PC-9 (cell line): ENCODE measurements at regions not wholly inside any gene's neighbourhood (a gene's known extent, or its start where the extent isn't known, plus 50 kb on each side); places are given as distances from the start of the nearest gene placed in this dataset.
"Not testable (repeated sequence)": the region's sequence is repeated elsewhere in the genome, so short reads cannot be mapped to it uniquely, and the experiment has no call there.

Experiments
- BruUV-seq: library from RNA; stranded (reverse); fragments of 400-500 nt; replicated peaks from 2 replicates; lab custom pipeline; 2021; lab: Mats Ljungman, UMichigan
- CTCF ChIA-PET: fragments of 300-600 bp; sonication (Branson Sonifier 250); formaldehyde crosslinking; loops from one replicate; lab custom pipeline; 2022; ENCODE audit warnings: antibody characterized with exemption; lab: Charles Lee
- POLR2A ChIA-PET: fragments of 300-600 bp; sonication (Branson Sonifier 250); formaldehyde crosslinking; loops from one replicate; lab custom pipeline; 2022; ENCODE audit warnings: antibody characterized with exemption; ENCODE audit not compliant: unreplicated experiment; lab: Charles Lee
- DNase-seq, 2 experiments: peaks; one replicate each; pipeline versions ENCODE4 v3.0.0 to v3.0.0-alpha.2; 2015 to 2022; ENCODE audit warnings: mixed read lengths in 1 of 2
- H2AFZ ChIP-seq: fragments of 200-600 bp; sonication (generic); 2 replicates; pipeline ENCODE4 v1.8.1; 2017; ENCODE audit warnings: antibody characterized with exemption
- H3F3A ChIP-seq: fragments of 200-600 bp; sonication (generic); 2 replicates; pipeline ENCODE4 v1.8.1; 2017; ENCODE audit warnings: antibody characterized with exemption, mild to moderate bottlenecking, low read depth; ENCODE audit not compliant: insufficient read depth
- H3K27ac ChIP-seq: fragments of 200-600 bp; sonication (generic); 2 replicates; pipeline ENCODE4 v1.6.1; 2016; ENCODE audit warnings: mixed run types
- H3K27me3 ChIP-seq: fragments of 200-600 bp; sonication (generic); 2 replicates; pipeline ENCODE4 v1.6.1; 2016; ENCODE audit warnings: low read depth, mixed run types; ENCODE audit not compliant: insufficient read depth
- H3K36me3 ChIP-seq: fragments of 200-600 bp; sonication (generic); 2 replicates; pipeline ENCODE4 v1.6.1; 2016; ENCODE audit warnings: low read depth, mixed run types
- H3K4me1 ChIP-seq: fragments of 200-600 bp; sonication (generic); replicated peaks from 2 replicates; pipeline ENCODE4 v1.6.1; 2016; ENCODE audit warnings: mixed run types; ENCODE audit not compliant: insufficient read depth
- H3K4me2 ChIP-seq: fragments of 200-600 bp; sonication (generic); 2 replicates; pipeline ENCODE4 v1.6.1; 2017; ENCODE audit warnings: mixed run types
- H3K4me3 ChIP-seq: fragments of 200-600 bp; sonication (generic); 2 replicates; pipeline ENCODE4 v1.6.1; 2016; ENCODE audit warnings: mixed run types
- H3K79me2 ChIP-seq: fragments of 200-600 bp; sonication (generic); 2 replicates; pipeline ENCODE4 v1.6.1; 2017; ENCODE audit warnings: low read depth, mixed run types
- H3K9me2 ChIP-seq: fragments of 200-600 bp; sonication (generic); 2 replicates; pipeline ENCODE4 v1.8.1; 2017; ENCODE audit warnings: mild to moderate bottlenecking; ENCODE audit not compliant: insufficient read depth
- H3K9me3 ChIP-seq: fragments of 200-600 bp; sonication (generic); 2 replicates; pipeline ENCODE4 v1.8.1; 2016; ENCODE audit warnings: low read depth; ENCODE audit not compliant: insufficient read depth
- H4K20me1 ChIP-seq: fragments of 200-600 bp; sonication (generic); 2 replicates; pipeline ENCODE4 v1.8.1; 2017; ENCODE audit not compliant: insufficient read depth
- CTCF ChIP-seq: fragments of 200-600 bp; sonication (generic); conservative IDR thresholded peaks from 2 replicates; pipeline ENCODE4 v1.6.1; 2017; ENCODE audit warnings: mixed run types, antibody characterized with exemption, mild to moderate bottlenecking, moderate library complexity
- EZH2 ChIP-seq: fragments of 200-600 bp; sonication (generic); IDR thresholded peaks from 2 replicates; pipeline ENCODE4 v1.8.0; 2017; ENCODE audit warnings: antibody characterized with exemption, low read depth
- intact Hi-C: fragments of 100-400 bp; cut with micrococcal nuclease; formaldehyde crosslinking; loops from one replicate; pipeline ENCODE4 v1.10.0; 2022; ENCODE audit not compliant: unreplicated experiment

GRCh38 chr3:26236531-26236930, 386.0 kb upstream of the LRRC3B start:
- Histone ChIP-seq H3K4me3 (no peak overlapping the region), H3K27me3 (no peaks in the 10 kb centered on the region), H4K20me1 (no peaks in the 10 kb centered on the region), H3F3A (no peaks in the 10 kb centered on the region), H3K27ac (no peak overlapping the region), H3K9me2 (no peaks in the 10 kb centered on the region), H3K9me3 (no peaks in the 10 kb centered on the region), H3K4me1 (no peaks in the 10 kb centered on the region), H3K79me2 (no peaks in the 10 kb centered on the region), H2AFZ (no peak overlapping the region), H3K4me2 (no peak overlapping the region), H3K36me3 (no peaks in the 10 kb centered on the region)
- ChIA-PET POLR2A (no interaction called here), CTCF (no interaction called here)
- TF ChIP-seq CTCF (no peak), EZH2 (no peak)
- no TSS peak for BruUV-seq
- intact Hi-C loops, result no loop called here
- DNase-seq, result no peak

GRCh38 chr3:26237036-26237682, 385.4 kb upstream of the LRRC3B start:
- no peaks in the 10 kb centered on the region for H3K27me3 ChIP-seq
- H3K4me3 ChIP-seq, result no peak overlapping the region
- no peak overlapping the region for H3K4me2 ChIP-seq
- no peaks in the 10 kb centered on the region for H3K79me2 ChIP-seq
- H3K9me3 ChIP-seq, result no peaks in the 10 kb centered on the region
- H3F3A ChIP-seq, result no peaks in the 10 kb centered on the region
- H3K4me1 ChIP-seq, result no peaks in the 10 kb centered on the region
- TF ChIP-seq EZH2 (no peak), CTCF (no peak)
- no peak overlapping the region for H3K27ac ChIP-seq
- CTCF ChIA-PET, result no interaction called here
- H3K9me2 ChIP-seq, result no peaks in the 10 kb centered on the region
- H2AFZ ChIP-seq, result no peak overlapping the region
- BruUV-seq, result no TSS peak
- POLR2A ChIA-PET, result interaction anchor here (0.6 kb wide), 1 partner anchor 1803 kb away, joined by 4 read pairs; no protein-coding TSS in a partner anchor
- no peaks in the 10 kb centered on the region for H4K20me1 ChIP-seq
- no peaks in the 10 kb centered on the region for H3K36me3 ChIP-seq
- intact Hi-C loops, result no loop called here
- no peak for DNase-seq

GRCh38 chr3:26244586-26244985, 378.0 kb upstream of the LRRC3B start:
- H3K4me3 ChIP-seq, intact Hi-C loops, H4K20me1 ChIP-seq, CTCF ChIA-PET, POLR2A ChIA-PET, BruUV-seq, H3K4me1 ChIP-seq, DNase-seq, H3K9me2 ChIP-seq, H3K27ac ChIP-seq, H3K79me2 ChIP-seq, H3K27me3 ChIP-seq, H3K4me2 ChIP-seq, H2AFZ ChIP-seq, H3F3A ChIP-seq, H3K36me3 ChIP-seq, H3K9me3 ChIP-seq: not testable (repeated sequence)

- TF ChIP-seq CTCF (no peak), EZH2 (no peak)
- Histone ChIP-seq H3F3A (no peaks in the 10 kb centered on the region), H3K79me2 (no peaks in the 10 kb centered on the region), H3K9me3 (no peaks in the 10 kb centered on the region), H4K20me1 (no peaks in the 10 kb centered on the region), H3K36me3 (no peaks in the 10 kb centered on the region), H3K4me2 (no peak overlapping the region), H3K4me1 (no peaks in the 10 kb centered on the region), H3K27ac (no peak overlapping the region), H2AFZ (no peak overlapping the region), H3K9me2 (no peaks in the 10 kb centered on the region), H3K27me3 (no peaks in the 10 kb centered on the region), H3K4me3 (no peak overlapping the region)
- DNase-seq, result no peak
- intact Hi-C loops, result no loop called here
- ChIA-PET CTCF (no interaction called here), POLR2A (no interaction called here)
- BruUV-seq, result no TSS peak
Observed at GRCh38 chr3:26245236-26245635, 377.3 kb upstream of the LRRC3B start.
